Activated CD4-positive, alpha-beta T cell treated with anti-CD3 and anti-CD28 coated beads, Interleukin-2, amount 10 ng/mL, durations not matched to agents 24 days and 14 days (primary cell): ENCODE measurements at regions not wholly inside any gene's neighbourhood (a gene's known extent, or its start where the extent isn't known, plus 50 kb on each side); places are given as distances from the start of the nearest gene placed in this dataset.

Experiments
- DNase-seq: peaks from one replicate; pipeline ENCODE4 v3.0.0; 2022
- H3K27ac Mint-ChIP-seq: one replicate; pipeline ENCODE4 v1.8.0; 2022; ENCODE audit warnings: mild to moderate bottlenecking, mixed read lengths
- H3K27me3 Mint-ChIP-seq: one replicate; pipeline ENCODE4 v1.8.0; 2022; ENCODE audit warnings: mixed read lengths
- H3K36me3 Mint-ChIP-seq: one replicate; pipeline ENCODE4 v1.8.0; 2022; ENCODE audit warnings: low read depth, mild to moderate bottlenecking, mixed read lengths
- H3K4me1 Mint-ChIP-seq: one replicate; pipeline ENCODE4 v1.8.0; 2021; ENCODE audit warnings: mixed read lengths
- H3K4me3 Mint-ChIP-seq: one replicate; pipeline ENCODE4 v1.8.0; 2022; ENCODE audit warnings: mild to moderate bottlenecking, moderate library complexity, mixed read lengths
- H3K9me3 Mint-ChIP-seq: one replicate; pipeline ENCODE4 v1.8.0; 2021; ENCODE audit warnings: mixed read lengths
- intact Hi-C: fragments of 100-400 bp; cut with micrococcal nuclease; formaldehyde crosslinking; loops from one replicate; pipeline ENCODE4 v1.15.1; 2023

DNA sequence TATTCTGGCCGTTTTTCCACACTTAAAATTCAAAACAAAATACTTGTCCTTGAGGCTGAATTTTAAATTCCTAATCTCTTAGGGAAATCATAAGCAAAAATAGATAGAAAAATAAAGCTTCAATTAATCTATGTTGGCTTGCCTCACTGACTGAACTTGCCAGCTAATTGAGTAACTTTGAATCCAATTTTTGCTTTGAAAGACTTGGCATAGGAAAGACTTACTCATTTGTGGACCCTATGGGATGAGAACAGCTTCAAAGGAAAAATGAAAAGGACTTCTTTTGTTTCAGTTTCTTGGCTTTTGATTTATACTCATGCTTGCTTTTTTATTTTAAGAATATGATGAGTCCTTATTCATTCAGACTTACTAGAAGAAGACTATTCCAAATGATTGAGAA is 370.7 kb upstream of the RARB start:
- no peaks in the 10 kb centered on the region for H3K36me3 Mint-ChIP-seq
- H3K4me3 Mint-ChIP-seq = no peak overlapping the region

DNA sequence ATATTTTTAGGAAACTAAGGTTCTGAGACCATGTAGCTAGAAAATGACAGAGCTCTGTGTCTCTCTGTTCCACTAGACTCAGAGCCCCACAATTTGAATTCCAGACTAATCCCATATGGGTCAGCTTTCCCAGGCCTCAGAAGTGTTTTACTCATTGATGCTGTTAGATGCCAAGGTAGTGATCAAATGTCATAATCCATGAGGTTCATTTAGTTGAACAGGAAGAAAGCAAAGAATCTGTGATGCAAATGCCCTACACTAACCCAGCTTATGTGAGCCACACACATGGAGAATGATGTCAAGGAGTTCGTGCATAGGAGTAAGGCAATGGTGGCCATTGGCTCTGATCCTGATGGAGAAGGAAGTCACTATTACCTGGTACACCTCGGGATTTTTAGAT is 363.4 kb upstream of the RARB start:
- no peak overlapping the region for H3K4me3 Mint-ChIP-seq

More for the DNA sequence above, 370.7 kb upstream of the RARB start:
- peaks cover under 1% of the 10 kb centered on the region for H3K9me3 Mint-ChIP-seq
- no peaks in the 10 kb centered on the region for H3K27me3 Mint-ChIP-seq
- no peak overlapping the region for H3K27ac Mint-ChIP-seq
- H3K4me1 Mint-ChIP-seq = no peaks in the 10 kb centered on the region
- no peak for DNase-seq
- intact Hi-C loops = no loop called here

DNA sequence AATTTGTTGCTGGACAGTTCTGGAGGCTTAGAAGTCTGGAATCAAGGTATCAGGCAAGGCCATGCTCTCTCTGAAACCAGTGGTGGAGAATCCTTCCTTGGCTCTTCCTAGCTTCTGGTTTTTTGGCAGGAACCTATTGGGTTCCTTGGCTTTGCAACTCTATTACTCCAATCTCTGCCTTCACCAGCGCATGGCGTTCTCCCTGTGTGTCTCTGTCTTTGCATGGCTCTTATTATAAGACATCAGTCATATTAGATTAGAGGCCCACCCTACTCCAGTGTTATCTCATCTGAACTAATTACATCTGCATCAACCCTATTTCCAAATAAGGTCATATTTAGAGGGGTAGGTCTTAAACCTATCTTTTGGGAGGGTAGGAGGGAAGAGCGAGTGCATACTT is 358.1 kb upstream of the RARB start:
- DNase-seq = no peak

More for the DNA sequence above, 363.4 kb upstream of the RARB start:
- intact Hi-C loops = no loop called here
- no peak overlapping the region for H3K27ac Mint-ChIP-seq
- no peaks in the 10 kb centered on the region for H3K36me3 Mint-ChIP-seq
- no peak for DNase-seq
- H3K27me3 Mint-ChIP-seq = no peaks in the 10 kb centered on the region
- peaks cover 4% of the 10 kb centered on the region for H3K9me3 Mint-ChIP-seq
- no peaks in the 10 kb centered on the region for H3K4me1 Mint-ChIP-seq

DNA sequence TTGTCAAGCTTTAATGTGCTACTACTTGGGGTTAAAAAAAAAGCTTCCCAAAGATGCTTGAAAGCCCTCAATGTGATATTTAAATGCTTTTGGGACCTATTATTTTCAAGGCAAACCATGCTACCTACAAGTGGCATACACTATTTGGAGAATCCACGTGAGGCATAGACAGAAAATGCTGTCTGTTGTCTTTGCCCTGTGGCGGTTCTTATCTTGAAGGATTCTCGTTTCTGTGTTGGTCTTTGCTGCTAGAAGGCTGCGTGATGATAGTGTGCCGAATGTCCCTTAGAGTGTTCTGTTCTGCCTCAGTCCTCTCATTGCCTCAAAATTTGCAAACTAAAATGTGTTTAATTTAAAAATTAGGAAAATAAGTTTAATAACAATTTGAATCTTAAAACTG is 356.2 kb upstream of the RARB start:
- intact Hi-C loops = no loop called here
- DNase-seq = no peak
- H3K9me3 Mint-ChIP-seq = peaks cover 3% of the 10 kb centered on the region
- H3K36me3 Mint-ChIP-seq = no peaks in the 10 kb centered on the region
- no peaks in the 10 kb centered on the region for H3K4me1 Mint-ChIP-seq
- H3K27ac Mint-ChIP-seq = no peak overlapping the region
- no peaks in the 10 kb centered on the region for H3K27me3 Mint-ChIP-seq
- no peak overlapping the region for H3K4me3 Mint-ChIP-seq

More for the DNA sequence above, 358.1 kb upstream of the RARB start:
- no peak overlapping the region for H3K4me3 Mint-ChIP-seq
- no peaks in the 10 kb centered on the region for H3K27me3 Mint-ChIP-seq
- H3K9me3 Mint-ChIP-seq = peaks cover 3% of the 10 kb centered on the region
- no peaks in the 10 kb centered on the region for H3K36me3 Mint-ChIP-seq
- H3K27ac Mint-ChIP-seq = no peak overlapping the region
- intact Hi-C loops = no loop called here
- H3K4me1 Mint-ChIP-seq = no peaks in the 10 kb centered on the region

DNA sequence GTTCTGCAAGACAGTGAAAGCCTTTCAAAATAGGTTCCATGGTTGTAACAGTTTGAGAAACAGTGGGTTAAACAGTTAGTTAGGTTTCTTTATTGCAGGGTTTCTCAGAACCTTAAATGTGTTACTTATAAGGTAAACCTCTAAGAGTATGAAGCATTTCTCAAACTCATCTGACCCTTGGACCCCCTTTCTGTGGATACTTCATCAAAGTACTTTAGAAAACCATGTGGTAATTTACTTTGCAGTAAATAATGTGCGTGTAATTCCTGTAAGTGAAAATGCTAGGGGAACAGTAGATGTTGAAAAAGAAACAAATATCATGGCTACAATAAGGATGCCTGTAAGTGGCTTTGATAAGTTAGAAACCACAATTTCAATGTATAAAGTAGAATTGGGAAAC is 354.6 kb upstream of the RARB start:
- intact Hi-C loops = no loop called here
- Mint-ChIP-seq H3K4me1 (no peaks in the 10 kb centered on the region), H3K27ac (no peak overlapping the region), H3K9me3 (peaks cover 3% of the 10 kb centered on the region), H3K4me3 (no peak overlapping the region), H3K27me3 (no peaks in the 10 kb centered on the region), H3K36me3 (no peaks in the 10 kb centered on the region)
- DNase-seq = no peak

DNA sequence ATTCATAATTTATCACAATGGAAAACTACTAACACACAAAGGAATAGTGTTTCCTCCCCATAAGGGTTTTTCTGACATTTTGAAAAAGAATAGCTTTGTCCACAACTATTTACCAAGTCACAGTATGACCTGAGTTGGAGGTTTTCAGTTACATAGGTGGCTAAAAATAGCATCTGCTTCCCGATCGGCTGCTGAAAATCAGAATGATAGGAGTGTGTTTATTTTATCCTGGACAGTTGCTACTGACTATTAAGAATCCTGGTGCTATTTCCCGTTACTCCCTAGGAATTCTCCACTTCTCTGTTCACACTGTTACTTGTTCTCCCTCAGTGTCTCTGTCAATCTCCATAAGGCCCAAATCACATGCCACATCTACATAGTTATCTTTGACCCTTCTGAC is 353.9 kb upstream of the RARB start:
- Mint-ChIP-seq H3K27me3 (no peaks in the 10 kb centered on the region), H3K9me3 (peaks cover 3% of the 10 kb centered on the region), H3K4me3 (no peak overlapping the region), H3K36me3 (no peaks in the 10 kb centered on the region), H3K4me1 (no peaks in the 10 kb centered on the region), H3K27ac (no peak overlapping the region)
- DNase-seq = no peak
- intact Hi-C loops = no loop called here

DNA sequence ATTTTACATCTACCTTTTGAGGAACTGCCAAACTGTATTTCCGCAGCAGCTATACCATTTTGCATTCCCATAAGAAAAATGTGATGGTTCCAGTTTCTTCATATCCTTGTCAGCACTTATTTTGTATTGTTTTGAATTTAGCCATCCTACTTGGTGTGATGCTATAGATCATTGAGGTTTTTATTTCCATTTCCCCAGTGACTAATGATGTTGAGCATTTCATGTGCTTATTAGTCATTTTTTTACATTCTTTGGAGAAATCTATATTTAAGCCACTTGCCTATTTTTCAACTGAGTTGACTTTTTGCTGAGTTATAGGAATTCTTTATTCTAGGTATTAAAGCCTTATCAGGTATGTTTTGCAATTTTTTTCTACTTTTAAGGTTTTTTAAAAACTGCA is 347.6 kb upstream of the RARB start:
- Mint-ChIP-seq H3K4me1 (no peaks in the 10 kb centered on the region), H3K27ac (no peak overlapping the region), H3K4me3 (no peak overlapping the region), H3K27me3 (no peaks in the 10 kb centered on the region), H3K36me3 (no peaks in the 10 kb centered on the region), H3K9me3 (no peaks in the 10 kb centered on the region)
- intact Hi-C loops = no loop called here
- DNase-seq = no peak

DNA sequence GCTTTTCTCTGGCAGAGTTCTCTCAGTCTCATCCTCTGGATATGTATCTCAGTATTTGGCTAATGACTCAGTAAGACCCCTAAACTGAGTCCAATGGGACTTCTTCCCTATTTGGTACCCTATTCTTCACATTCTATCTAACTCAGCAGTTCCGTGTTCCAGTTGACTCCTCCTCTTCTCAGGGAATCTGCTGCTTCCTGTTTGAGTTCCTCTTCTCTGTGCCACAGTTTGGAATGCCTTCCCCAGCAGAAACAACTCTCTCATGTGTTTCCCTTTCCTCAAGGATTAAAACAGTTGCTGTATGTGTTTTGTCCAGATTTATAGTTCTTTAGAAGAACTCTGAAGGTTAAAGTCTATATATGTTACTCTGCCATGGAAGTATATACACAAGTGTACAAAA is 344.0 kb upstream of the RARB start:
- Mint-ChIP-seq H3K4me3 (no peak overlapping the region), H3K4me1 (no peaks in the 10 kb centered on the region), H3K36me3 (no peaks in the 10 kb centered on the region), H3K27me3 (no peaks in the 10 kb centered on the region), H3K9me3 (no peaks in the 10 kb centered on the region), H3K27ac (no peak overlapping the region)
- DNase-seq = no peak
- intact Hi-C loops = no loop called here

DNA sequence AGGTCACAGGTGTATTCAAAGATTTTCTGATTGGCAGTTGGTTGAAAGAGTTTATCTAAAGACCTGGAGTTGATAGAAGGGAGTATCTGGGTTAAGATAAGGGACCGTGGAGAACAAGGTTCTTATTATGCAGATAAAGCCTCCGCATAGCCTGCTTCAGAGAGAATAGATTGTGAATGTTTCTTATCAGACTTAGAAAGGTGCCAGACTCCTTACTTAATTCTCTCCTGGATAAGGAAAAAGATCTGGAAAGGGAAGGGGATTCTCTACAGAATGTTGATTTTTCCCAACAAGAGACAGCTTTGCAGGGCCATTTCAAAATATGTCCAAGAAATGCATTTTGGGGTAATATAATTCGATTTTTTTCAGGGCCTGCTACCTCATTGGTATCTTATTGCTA is 341.3 kb upstream of the RARB start:
- H3K27ac Mint-ChIP-seq = no peak overlapping the region
- no peaks in the 10 kb centered on the region for H3K27me3 Mint-ChIP-seq
- no peaks in the 10 kb centered on the region for H3K4me1 Mint-ChIP-seq
- H3K9me3 Mint-ChIP-seq = no peaks in the 10 kb centered on the region
- intact Hi-C loops = no loop called here
- H3K36me3 Mint-ChIP-seq = no peaks in the 10 kb centered on the region
- no peak overlapping the region for H3K4me3 Mint-ChIP-seq
- DNase-seq = no peak

DNA sequence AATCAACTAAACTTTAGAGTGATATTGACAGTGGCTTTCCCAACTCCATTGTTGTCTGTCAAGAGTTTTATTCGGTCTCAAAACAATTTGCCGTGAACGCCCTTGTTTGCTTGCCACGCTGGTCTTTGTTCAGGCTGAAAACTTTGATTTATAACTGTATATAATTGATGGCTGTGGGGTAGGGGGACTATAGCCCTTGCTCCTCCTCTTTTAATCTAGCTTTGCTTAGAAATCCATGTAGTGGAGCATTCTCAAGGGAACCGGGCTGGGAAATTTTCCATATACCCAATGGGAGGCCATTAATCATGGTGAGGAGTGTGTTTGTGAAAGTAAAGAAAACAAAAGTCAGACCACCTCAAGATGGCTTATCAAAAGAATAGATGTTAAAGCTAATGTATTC is 339.8 kb upstream of the RARB start:
- Mint-ChIP-seq H3K4me3 (no peak overlapping the region), H3K27me3 (no peaks in the 10 kb centered on the region), H3K4me1 (no peaks in the 10 kb centered on the region), H3K36me3 (no peaks in the 10 kb centered on the region), H3K9me3 (no peaks in the 10 kb centered on the region), H3K27ac (no peak overlapping the region)
- no peak for DNase-seq
- intact Hi-C loops = no loop called here

DNA sequence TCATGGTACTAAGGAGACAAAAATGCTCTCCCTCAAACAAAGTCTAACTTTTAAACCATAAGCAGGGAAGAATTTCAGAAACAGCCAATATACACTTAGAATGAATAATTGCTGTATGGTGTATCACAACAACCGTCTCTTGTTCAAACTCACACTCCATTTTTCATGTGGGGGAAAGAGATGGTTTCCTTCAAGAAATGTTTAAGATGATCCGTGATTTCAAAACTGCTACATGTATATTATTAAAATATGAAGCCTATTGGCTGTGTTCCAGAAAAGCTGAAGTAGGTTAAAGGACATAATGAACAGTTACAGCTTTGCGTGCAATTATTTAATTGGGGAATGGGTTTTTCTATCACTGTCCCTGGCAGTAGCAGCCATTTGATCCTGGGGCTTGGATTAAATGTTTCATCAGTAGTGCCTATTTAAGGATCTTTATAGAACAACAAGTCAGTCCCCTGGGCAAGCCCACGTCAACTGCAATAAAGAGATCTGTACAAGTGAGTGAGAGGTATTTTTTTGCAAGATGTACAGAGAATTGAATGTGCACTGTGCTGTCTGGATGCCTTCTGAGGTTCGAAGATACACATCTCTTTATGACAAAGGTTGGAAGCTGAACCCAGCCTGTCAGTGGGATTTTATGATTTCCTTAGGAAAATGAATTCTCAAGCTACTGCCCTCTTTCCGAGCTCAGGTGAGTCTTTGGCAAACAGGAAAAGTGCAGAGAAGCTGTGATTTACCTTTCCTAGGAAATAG is 337.2 kb upstream of the RARB start:
- DNase-seq = no peak
- intact Hi-C loops = no loop called here
- Mint-ChIP-seq H3K36me3 (no peaks in the 10 kb centered on the region), H3K4me1 (no peaks in the 10 kb centered on the region), H3K27me3 (no peaks in the 10 kb centered on the region), H3K27ac (no peak overlapping the region), H3K4me3 (no peak overlapping the region), H3K9me3 (no peaks in the 10 kb centered on the region)

DNA sequence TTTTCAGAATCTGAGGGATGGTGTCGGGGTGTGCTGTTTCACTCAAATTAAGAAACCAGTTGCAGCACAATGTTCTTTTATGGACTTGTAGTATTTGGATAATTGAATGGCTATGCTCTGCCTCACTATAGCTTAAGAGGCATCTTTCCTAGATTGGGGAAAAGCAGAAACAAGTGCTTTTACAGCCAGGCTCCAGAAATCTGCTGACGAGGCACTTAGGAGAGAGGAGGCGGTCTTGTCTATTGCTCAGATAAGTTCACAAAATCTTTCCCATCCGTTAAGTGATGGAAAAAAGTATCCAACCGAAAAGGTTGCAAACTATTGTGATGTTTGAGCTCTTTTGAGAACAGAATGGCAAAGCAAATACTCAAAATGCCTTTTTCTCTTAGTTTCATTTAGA is 336.1 kb upstream of the RARB start:
- no peaks in the 10 kb centered on the region for H3K27me3 Mint-ChIP-seq
- intact Hi-C loops = no loop called here

DNA sequence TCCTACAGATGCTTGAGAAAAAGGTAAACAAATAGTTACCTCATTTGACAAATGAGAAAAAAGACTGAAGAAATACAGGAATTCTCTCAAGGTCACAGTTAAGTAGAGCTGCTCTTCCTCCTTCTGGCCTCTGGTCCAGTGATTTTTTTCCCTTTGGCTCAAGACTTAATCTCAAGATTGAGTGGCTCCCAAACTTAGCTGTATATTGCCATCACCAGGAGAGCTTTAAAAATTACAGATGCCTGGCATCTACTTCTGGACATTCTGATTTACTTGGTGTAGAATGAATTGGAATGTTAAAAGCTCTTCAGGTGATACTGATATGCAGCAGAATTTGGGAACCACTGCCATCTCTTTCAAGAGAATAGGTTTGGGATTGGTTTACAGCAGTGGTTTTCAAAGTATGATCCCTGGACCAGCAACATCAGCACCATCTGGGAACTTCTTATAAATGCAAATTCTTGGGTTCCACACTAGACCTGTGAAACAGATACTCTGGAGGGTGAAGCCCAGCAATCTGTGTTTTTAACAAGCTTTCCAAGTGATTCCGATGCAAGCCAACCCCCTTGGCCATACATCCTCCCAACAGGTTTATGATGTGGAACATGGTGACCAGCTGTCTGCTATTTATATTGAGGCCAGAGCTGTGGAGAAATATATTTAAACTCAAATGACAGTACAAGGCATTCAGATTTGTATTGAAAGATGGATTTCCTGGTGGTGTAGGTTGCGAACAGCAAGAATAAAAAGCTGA is 333.0 kb upstream of the RARB start:
- H3K27me3 Mint-ChIP-seq = no peaks in the 10 kb centered on the region
- H3K9me3 Mint-ChIP-seq = no peaks in the 10 kb centered on the region
- no peak overlapping the region for H3K4me3 Mint-ChIP-seq
- H3K4me1 Mint-ChIP-seq = no peaks in the 10 kb centered on the region
- DNase-seq = no peak
- no peaks in the 10 kb centered on the region for H3K36me3 Mint-ChIP-seq
- no peak overlapping the region for H3K27ac Mint-ChIP-seq
- intact Hi-C loops = no loop called here

More for the DNA sequence above, 336.1 kb upstream of the RARB start:
- DNase-seq = no peak
- Mint-ChIP-seq H3K27ac (no peak overlapping the region), H3K4me3 (no peak overlapping the region), H3K36me3 (no peaks in the 10 kb centered on the region), H3K9me3 (no peaks in the 10 kb centered on the region), H3K4me1 (no peaks in the 10 kb centered on the region)

DNA sequence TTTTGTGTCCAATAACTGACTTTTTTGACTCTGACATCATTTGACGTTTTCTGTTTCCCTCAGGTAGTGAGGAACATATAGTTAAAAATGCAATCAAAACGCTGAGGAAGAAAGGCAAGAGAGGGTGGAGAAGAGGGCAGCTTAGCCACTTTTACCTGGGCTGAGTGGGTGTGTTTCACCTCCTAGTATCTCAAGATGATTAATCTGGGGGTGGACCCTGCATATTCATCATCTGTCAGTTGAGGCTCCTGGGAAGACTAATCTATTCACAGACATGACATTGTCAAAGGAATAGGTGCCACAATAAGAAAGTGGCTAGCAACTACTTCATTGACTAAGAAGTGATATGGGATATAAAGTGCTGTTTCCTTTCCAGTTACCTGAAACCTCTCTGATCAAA is 331.5 kb upstream of the RARB start:
- no peaks in the 10 kb centered on the region for H3K27me3 Mint-ChIP-seq

More for the DNA sequence above, 331.5 kb upstream of the RARB start:
- no peaks in the 10 kb centered on the region for H3K4me1 Mint-ChIP-seq
- H3K9me3 Mint-ChIP-seq = no peaks in the 10 kb centered on the region
- H3K36me3 Mint-ChIP-seq = no peaks in the 10 kb centered on the region
- DNase-seq = no peak
- H3K4me3 Mint-ChIP-seq = no peak overlapping the region
- intact Hi-C loops = no loop called here
- H3K27ac Mint-ChIP-seq = no peak overlapping the region
